Type B pancreatic cell (in vitro differentiated cells): ENCODE measurements at regions not wholly inside any gene's neighbourhood (a gene's known extent, or its start where the extent isn't known, plus 50 kb on each side); places are given as distances from the start of the nearest gene placed in this dataset.

Experiments
- DNase-seq: peaks from one replicate; pipeline ENCODE4 v3.0.0; 2021; ENCODE audit warnings: mixed read lengths; ENCODE audit not compliant: unreplicated experiment; ENCODE audit errors: extremely low spot score
- H3K27ac Mint-ChIP-seq: 2 replicates; pipeline ENCODE4 v1.8.0; 2021; ENCODE audit warnings: mild to moderate bottlenecking, mixed read lengths
- H3K27me3 Mint-ChIP-seq: 2 replicates; pipeline ENCODE4 v1.8.0; 2021; ENCODE audit warnings: mixed read lengths
- H3K36me3 Mint-ChIP-seq: 2 replicates; pipeline ENCODE4 v1.8.0; 2021; ENCODE audit warnings: mixed read lengths
- H3K4me1 Mint-ChIP-seq: one replicate; pipeline ENCODE4 v1.8.0; 2021; ENCODE audit warnings: mixed read lengths; ENCODE audit not compliant: unreplicated experiment
- H3K4me3 Mint-ChIP-seq: 2 replicates; pipeline ENCODE4 v1.8.0; 2021; ENCODE audit warnings: mild to moderate bottlenecking, mixed read lengths
- H3K9me3 Mint-ChIP-seq: 2 replicates; pipeline ENCODE4 v1.8.0; 2021; ENCODE audit warnings: mixed read lengths
- CTCF ChIP-seq: fragments of 200-600 bp; sonication (generic); conservative IDR thresholded peaks from 2 replicates; pipeline ENCODE4 v1.5.0; 2021; ENCODE audit warnings: antibody characterized with exemption, mild to moderate bottlenecking

GRCh38 chr2:107407974-107408373, 418.7 kb upstream of the RGPD4 start:
- H3K9me3 Mint-ChIP-seq = no peaks in the 10 kb centered on the region
- peaks cover 20% of the 10 kb centered on the region for H3K4me1 Mint-ChIP-seq
- H3K27me3 Mint-ChIP-seq = peaks cover 3% of the 10 kb centered on the region
- H3K36me3 Mint-ChIP-seq = no peaks in the 10 kb centered on the region
- no peak for TF ChIP-seq CTCF
- no peak overlapping the region for H3K4me3 Mint-ChIP-seq
- H3K27ac Mint-ChIP-seq = no peak overlapping the region
- DNase-seq = no peak

- Mint-ChIP-seq H3K27me3 (no peaks in the 10 kb centered on the region), H3K4me3 (no peak overlapping the region), H3K36me3 (no peaks in the 10 kb centered on the region), H3K4me1 (peaks cover 20% of the 10 kb centered on the region), H3K27ac (no peak overlapping the region), H3K9me3 (no peaks in the 10 kb centered on the region)
- TF ChIP-seq CTCF = no peak
- no peak for DNase-seq
Measured at GRCh38 chr2:107411267-107411666, 415.4 kb upstream of the RGPD4 start.

GRCh38 chr2:107412209-107412904, 414.3 kb upstream of the RGPD4 start:
- H3K9me3 Mint-ChIP-seq = no peaks in the 10 kb centered on the region
- H3K36me3 Mint-ChIP-seq = no peaks in the 10 kb centered on the region
- H3K4me1 Mint-ChIP-seq = peaks cover 20% of the 10 kb centered on the region
- no peak overlapping the region for H3K27ac Mint-ChIP-seq
- H3K4me3 Mint-ChIP-seq = no peak overlapping the region
- TF ChIP-seq CTCF = no peak
- H3K27me3 Mint-ChIP-seq = peaks cover 2% of the 10 kb centered on the region
- no peak for DNase-seq

GRCh38 chr2:107412981-107413380, 413.7 kb upstream of the RGPD4 start:
- Mint-ChIP-seq H3K27ac (no peak overlapping the region), H3K9me3 (no peaks in the 10 kb centered on the region), H3K4me1 (peaks cover 15% of the 10 kb centered on the region), H3K27me3 (peaks cover 6% of the 10 kb centered on the region), H3K36me3 (no peaks in the 10 kb centered on the region), H3K4me3 (no peak overlapping the region)
- no peak for TF ChIP-seq CTCF
- DNase-seq = no peak

GRCh38 chr2:107414376-107414775, 412.3 kb upstream of the RGPD4 start:
- Mint-ChIP-seq H3K4me1 (peaks cover 19% of the 10 kb centered on the region), H3K9me3 (no peaks in the 10 kb centered on the region), H3K4me3 (no peak overlapping the region), H3K27ac (no peak overlapping the region), H3K27me3 (peaks cover 6% of the 10 kb centered on the region), H3K36me3 (no peaks in the 10 kb centered on the region)
- DNase-seq = no peak
- TF ChIP-seq CTCF = no peak

GRCh38 chr2:107418708-107419107, 408.0 kb upstream of the RGPD4 start:
- H3K4me1 Mint-ChIP-seq = peaks cover 6% of the 10 kb centered on the region
- no peaks in the 10 kb centered on the region for H3K9me3 Mint-ChIP-seq
- no peaks in the 10 kb centered on the region for H3K36me3 Mint-ChIP-seq
- no peak overlapping the region for H3K4me3 Mint-ChIP-seq
- peaks cover 13% of the 10 kb centered on the region for H3K27me3 Mint-ChIP-seq
- no peak overlapping the region for H3K27ac Mint-ChIP-seq
- no peak for DNase-seq
- no peak for TF ChIP-seq CTCF
